ENCODE measurements at regions not wholly inside any gene's neighbourhood (a gene's known extent, or its start where the extent isn't known, plus 50 kb on each side); places are given as distances from the start of the nearest gene placed in this dataset.

- no peak for DNase-seq (ENCODE audit: low read depth)
- no peak overlapping the region for H3K4me3 ChIP-seq (ENCODE audit: low read depth, low read length)
- no peak for TF ChIP-seq CTCF (IDR thresholded peaks at IDR 0.05; ENCODE audit: insufficient read depth, low read length)
These were observed 213.7 kb upstream of the ALCAM start for GRCh38 chr3:105152987-105153386.

- H3K4me3 ChIP-seq (ENCODE audit: low read depth, low read length): no peak overlapping the region
- TF ChIP-seq CTCF (IDR thresholded peaks at IDR 0.05; ENCODE audit: insufficient read depth, low read length): no peak
- no peak for DNase-seq (ENCODE audit: low read depth)
These were observed 212.0 kb upstream of the ALCAM start for GRCh38 chr3:105154692-105155091.

- DNase-seq (ENCODE audit: low read depth): no peak
- no peak overlapping the region for H3K4me3 ChIP-seq (ENCODE audit: low read depth, low read length)
- TF ChIP-seq CTCF (IDR thresholded peaks at IDR 0.05; ENCODE audit: insufficient read depth, low read length): no peak
These were observed 209.5 kb upstream of the ALCAM start for GRCh38 chr3:105157067-105157765.

- no peak for TF ChIP-seq CTCF (IDR thresholded peaks at IDR 0.05; ENCODE audit: insufficient read depth, low read length)
- no peak overlapping the region for H3K4me3 ChIP-seq (ENCODE audit: low read depth, low read length)
- DNase-seq (ENCODE audit: low read depth): no peak
These were observed 209.0 kb upstream of the ALCAM start for GRCh38 chr3:105157766-105158085.

GRCh38 chr3:105158286-105158685 lies 208.4 kb upstream of the ALCAM start:
- no peak overlapping the region for H3K4me3 ChIP-seq (ENCODE audit: low read depth, low read length)
- TF ChIP-seq CTCF (IDR thresholded peaks at IDR 0.05; ENCODE audit: insufficient read depth, low read length): no peak
- DNase-seq (ENCODE audit: low read depth): no peak

- no peak for TF ChIP-seq CTCF (IDR thresholded peaks at IDR 0.05; ENCODE audit: insufficient read depth, low read length)
- DNase-seq (ENCODE audit: low read depth): no peak
- no peak overlapping the region for H3K4me3 ChIP-seq (ENCODE audit: low read depth, low read length)
These were observed 204.3 kb upstream of the ALCAM start for GRCh38 chr3:105162448-105162847.

- no peak for TF ChIP-seq CTCF (IDR thresholded peaks at IDR 0.05; ENCODE audit: insufficient read depth, low read length)
- H3K4me3 ChIP-seq (ENCODE audit: low read depth, low read length): no peak overlapping the region
- peak; percentile 55 for DNase-seq (ENCODE audit: low read depth)
These were observed 199.8 kb upstream of the ALCAM start for GRCh38 chr3:105166893-105167292.

All from fibroblast of the aortic adventitia (primary cell).